GM13977 (cell line): ENCODE measurements at regions not wholly inside any gene's neighbourhood (a gene's known extent, or its start where the extent isn't known, plus 50 kb on each side); places are given as distances from the start of the nearest gene placed in this dataset.

Experiments used
- DNase-seq: peaks from one replicate; pipeline ENCODE4 v3.0.0; 2012; ENCODE audit warnings: low spot score
- CTCF ChIP-seq: IDR thresholded peaks from 2 replicates; pipeline ENCODE4 v1.5.1; 2012; ENCODE audit warnings: mild to moderate bottlenecking, control low read depth; ENCODE audit not compliant: insufficient read depth; ENCODE audit errors: extremely low read depth, missing control alignments
- in situ Hi-C: fragments of 300-500 bp; cut with MboI; formaldehyde crosslinking; loops from one replicate; pipeline ENCODE4 v1.12.0; 2022; ENCODE audit warnings: low sequenced_read_pairs, low pct_unique_long_range_greater_than_20kb, mixed read lengths, inconsistent platforms; ENCODE audit not compliant: unreplicated experiment

GRCh38 chr5:20610681-20611080 lies 622.7 kb upstream of the CDH18 start:
- in situ Hi-C loops, result no loop called here
- no peak for DNase-seq
- TF ChIP-seq CTCF, result no peak

- in situ Hi-C loops, result no loop called here
- TF ChIP-seq CTCF, result no peak
- no peak for DNase-seq
These were observed 621.1 kb upstream of the CDH18 start for GRCh38 chr5:20609126-20609525.

- no peak for DNase-seq
- in situ Hi-C loops, result no loop called here
- TF ChIP-seq CTCF, result no peak
These were observed 620.6 kb upstream of the CDH18 start for GRCh38 chr5:20608567-20608966.

- TF ChIP-seq CTCF, result no peak
- DNase-seq, result no peak
- in situ Hi-C loops, result no loop called here
These were observed 617.9 kb upstream of the CDH18 start for GRCh38 chr5:20605732-20606525.

- in situ Hi-C loops, result no loop called here
- TF ChIP-seq CTCF, result no peak
- DNase-seq, result no peak
These were observed 617.0 kb upstream of the CDH18 start for GRCh38 chr5:20604992-20605391.

GRCh38 chr5:20601678-20602100 lies 613.7 kb upstream of the CDH18 start:
- no peak for TF ChIP-seq CTCF
- no peak for DNase-seq
- in situ Hi-C loops, result no loop called here
